Heart left ventricle (tissue), 13 donors: ENCODE measurements at regions not wholly inside any gene's neighbourhood (a gene's known extent, or its start where the extent isn't known, plus 50 kb on each side); places are given as distances from the start of the nearest gene placed in this dataset.

Source experiments
- POLR2A ChIP-seq, 2 donors: fragments of 450-650 bp; IDR thresholded peaks; one replicate each; pipeline ENCODE4 v1.6.1; 2017; ENCODE audit warnings: antibody characterized with exemption in 2 of 2, mild to moderate bottlenecking in 2 of 2, moderate library complexity in 2 of 2
- TF ChIP-seq, protein P1 (sequence below), 12 donors: fragments of 200-600 bp; sonication (generic) in 4 of 12; IDR thresholded peaks; one replicate each; pipeline versions ENCODE4 v1.5.0 to v1.8.0; 2018 to 2022; ENCODE audit warnings: antibody characterized with exemption in 12 of 12, mild to moderate bottlenecking in 5 of 12
- donor health status: ischemic (EF 13 %, LVEDD 7.1; RV severe dilation, severe dysfunction).
- donor health status: DM: no; HTN: yes; CAD: no.
- donor health status: DM: no; HTN: no; CAD: no.
- donor health status: ischemic (EF 25% LVEDD 6.9; RV normal size, moderate dysfunction).
- donor health status: ischemic (EF 25% LVEDD 5.7; RV mildly dilated, moderate dysfunction).
- donor health status: ischemic (EF 35%, LVEDD 5.7; RV mildly dilated, moderate dysfunction).
- donor health status: nonischemic (EF 11% LVEDD 7.7; RV severe dilation, severe dysfunction).
- donor health status: DM: yes; HTN: yes; CAD: no.
- donor health status: PGD.
- donor health status: ischemic (EF 29% LVEDD 5.4; RV normal size, mild dysfunction).
- donor health status: nonischemic (EF 23%, LVEDD 6.1; RV moderate dilation, normal function).

DNA sequence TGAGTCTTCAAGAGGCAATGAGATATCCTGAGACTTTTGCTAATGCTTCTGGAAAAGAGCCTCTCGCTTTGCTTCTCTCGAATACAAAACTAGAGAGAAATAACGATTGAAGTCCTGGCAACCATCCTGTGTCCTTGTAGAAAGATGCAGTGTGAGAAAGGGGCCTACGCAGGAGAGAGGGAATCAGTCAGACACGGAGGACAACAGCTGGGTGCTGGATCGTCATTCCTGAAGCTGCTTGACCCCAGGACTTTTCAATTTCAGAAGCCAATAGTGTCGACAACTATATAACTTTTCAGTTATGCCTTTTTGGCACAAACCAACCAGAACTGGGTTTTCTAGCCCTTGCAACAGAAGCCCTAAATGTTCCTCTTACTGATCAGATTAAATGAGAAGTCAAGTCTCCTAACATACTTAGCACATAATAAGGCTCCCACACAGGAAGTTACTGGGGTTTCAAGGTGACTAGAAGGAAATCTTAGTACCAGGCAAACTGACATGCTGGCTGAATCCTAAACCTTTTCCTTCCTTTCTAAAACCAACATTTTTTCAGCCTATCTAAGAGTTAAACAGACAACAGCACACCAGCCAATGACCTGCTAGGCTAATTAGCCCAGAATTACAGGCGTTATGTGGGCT is 755.6 kb downstream of the MED13L start:
- TF ChIP-seq, protein P1, sequence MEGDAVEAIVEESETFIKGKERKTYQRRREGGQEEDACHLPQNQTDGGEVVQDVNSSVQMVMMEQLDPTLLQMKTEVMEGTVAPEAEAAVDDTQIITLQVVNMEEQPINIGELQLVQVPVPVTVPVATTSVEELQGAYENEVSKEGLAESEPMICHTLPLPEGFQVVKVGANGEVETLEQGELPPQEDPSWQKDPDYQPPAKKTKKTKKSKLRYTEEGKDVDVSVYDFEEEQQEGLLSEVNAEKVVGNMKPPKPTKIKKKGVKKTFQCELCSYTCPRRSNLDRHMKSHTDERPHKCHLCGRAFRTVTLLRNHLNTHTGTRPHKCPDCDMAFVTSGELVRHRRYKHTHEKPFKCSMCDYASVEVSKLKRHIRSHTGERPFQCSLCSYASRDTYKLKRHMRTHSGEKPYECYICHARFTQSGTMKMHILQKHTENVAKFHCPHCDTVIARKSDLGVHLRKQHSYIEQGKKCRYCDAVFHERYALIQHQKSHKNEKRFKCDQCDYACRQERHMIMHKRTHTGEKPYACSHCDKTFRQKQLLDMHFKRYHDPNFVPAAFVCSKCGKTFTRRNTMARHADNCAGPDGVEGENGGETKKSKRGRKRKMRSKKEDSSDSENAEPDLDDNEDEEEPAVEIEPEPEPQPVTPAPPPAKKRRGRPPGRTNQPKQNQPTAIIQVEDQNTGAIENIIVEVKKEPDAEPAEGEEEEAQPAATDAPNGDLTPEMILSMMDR (IDR thresholded peaks at IDR 0.05), result no peak
- TF ChIP-seq POLR2A (IDR thresholded peaks at IDR 0.05), result no peak
